Hepatocyte (in vitro differentiated cells): ENCODE measurements at regions not wholly inside any gene's neighbourhood (a gene's known extent, or its start where the extent isn't known, plus 50 kb on each side); places are given as distances from the start of the nearest gene placed in this dataset.

Experiments
- DNase-seq: peaks from one replicate; pipeline ENCODE4 v3.0.0-alpha.2; 2016; ENCODE audit warnings: low spot score
- H2AFZ ChIP-seq: fragments of 200-600 bp; sonication (generic); 2 replicates; pipeline ENCODE4 v1.6.0; 2016; ENCODE audit warnings: antibody characterized with exemption, mild to moderate bottlenecking
- H3K27ac ChIP-seq: fragments of 200-600 bp; sonication (generic); 2 replicates; pipeline ENCODE4 v1.5.1; 2016; ENCODE audit warnings: mild to moderate bottlenecking
- H3K27me3 ChIP-seq: fragments of 200-600 bp; sonication (generic); 2 replicates; pipeline ENCODE4 v1.6.1; 2016
- H3K36me3 ChIP-seq: fragments of 200-600 bp; sonication (generic); replicated peaks from 2 replicates; pipeline ENCODE4 v1.5.1; 2016; ENCODE audit warnings: low read depth; ENCODE audit not compliant: insufficient read depth
- H3K4me1 ChIP-seq: fragments of 200-600 bp; sonication (generic); 2 replicates; pipeline ENCODE4 v1.5.1; 2016; ENCODE audit warnings: mild to moderate bottlenecking, moderate library complexity; ENCODE audit not compliant: insufficient read depth
- H3K4me2 ChIP-seq: fragments of 200-600 bp; sonication (generic); 2 replicates; pipeline ENCODE4 v1.6.0; 2016
- H3K4me3 ChIP-seq: fragments of 200-600 bp; sonication (generic); 2 replicates; pipeline ENCODE4 v1.5.1; 2016; ENCODE audit warnings: mild to moderate bottlenecking
- H3K79me2 ChIP-seq: fragments of 200-600 bp; sonication (generic); 2 replicates; pipeline ENCODE4 v1.6.0; 2017; ENCODE audit warnings: mild to moderate bottlenecking
- H3K9me2 ChIP-seq: fragments of 200-600 bp; sonication (generic); replicated peaks from 2 replicates; pipeline ENCODE4 v1.6.0; 2017; ENCODE audit warnings: mild to moderate bottlenecking; ENCODE audit not compliant: insufficient read depth
- H3K9me3 ChIP-seq: fragments of 200-600 bp; sonication (generic); 2 replicates; pipeline ENCODE4 v1.5.1; 2016; ENCODE audit warnings: low read depth, mild to moderate bottlenecking
- H4K20me1 ChIP-seq: fragments of 200-600 bp; sonication (generic); 2 replicates; pipeline ENCODE4 v1.6.0; 2016; ENCODE audit warnings: mild to moderate bottlenecking; ENCODE audit not compliant: insufficient read depth, poor library complexity, severe bottlenecking
- EZH2 ChIP-seq: fragments of 200-600 bp; sonication (generic); IDR thresholded peaks from 2 replicates; pipeline ENCODE4 v1.6.1; 2016; ENCODE audit warnings: antibody characterized with exemption, mild to moderate bottlenecking, borderline replicate concordance
- EZH2phosphoT487 ChIP-seq: fragments of 200-600 bp; sonication (generic); IDR thresholded peaks from one replicate; pipeline ENCODE4 v1.6.1; 2018; ENCODE audit warnings: antibody characterized with exemption, mild to moderate bottlenecking, low read depth, moderate library complexity; ENCODE audit not compliant: unreplicated experiment, severe bottlenecking
- WGBS: methylation state at CpG from one replicate; pipeline ENCODE4 v1.1.6; 2016; ENCODE audit warnings: low lambda C conversion rate; ENCODE audit errors: missing lambda C conversion rate; 5-methylcytosine and 5-hydroxymethylcytosine counted together
- TF ChIP-seq, protein P1 (sequence below): fragments of 200-600 bp; sonication (generic); IDR thresholded peaks from 2 replicates; pipeline ENCODE4 v1.5.1; 2016; ENCODE audit warnings: antibody characterized with exemption, mild to moderate bottlenecking; ENCODE audit not compliant: poor library complexity

DNA sequence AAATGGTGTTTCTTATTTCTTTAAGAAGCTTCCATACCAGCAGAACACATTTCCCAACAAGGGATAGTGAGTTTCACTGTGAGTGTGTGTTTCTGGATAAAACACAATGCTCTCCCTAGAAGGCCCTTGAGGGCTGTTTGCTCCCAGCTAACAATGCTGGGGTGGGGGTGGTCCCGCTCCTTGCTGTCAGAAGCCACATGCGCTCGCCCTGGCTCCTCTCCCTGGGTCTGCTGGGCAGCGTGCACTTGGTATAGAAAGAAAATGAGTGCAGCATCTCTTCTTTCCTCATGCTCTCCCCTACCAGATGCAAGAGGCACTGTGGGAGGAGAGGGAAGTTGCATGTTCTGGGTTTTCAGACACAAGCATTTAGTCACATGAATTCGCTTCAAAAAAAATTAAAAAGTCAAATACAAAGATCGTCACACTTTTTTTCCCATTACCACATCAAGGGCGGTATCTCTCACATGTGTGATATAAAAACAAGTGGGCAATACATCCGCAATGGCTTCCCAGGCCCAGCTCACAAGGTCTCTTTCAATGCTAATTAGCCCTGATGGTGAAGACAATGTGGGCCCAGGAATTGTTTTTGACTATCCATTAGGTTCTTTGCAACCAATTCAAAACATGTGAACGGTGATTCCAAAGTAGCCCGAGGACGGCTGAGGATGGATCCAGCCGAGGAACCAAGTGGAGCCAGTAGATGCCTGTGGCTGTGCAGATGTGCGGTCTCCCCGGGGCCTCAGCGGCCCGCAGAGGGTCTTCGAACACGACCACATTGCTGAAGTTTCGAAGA is 603.6 kb downstream of the IRX1 start:
- Histone ChIP-seq H3K9me3 (no peaks in the 10 kb centered on the region), H3K79me2 (no peaks in the 10 kb centered on the region), H3K27me3 (peaks cover 5% of the 10 kb centered on the region), H2AFZ (no peak overlapping the region), H3K4me1 (no peaks in the 10 kb centered on the region), H3K4me3 (no peak overlapping the region), H3K36me3 (no peaks in the 10 kb centered on the region), H3K9me2 (no peaks in the 10 kb centered on the region), H4K20me1 (no peaks in the 10 kb centered on the region), H3K27ac (no peak overlapping the region), H3K4me2 (no peak overlapping the region)
- DNase-seq: no peak
- no peak for TF ChIP-seq EZH2phosphoT487
- TF ChIP-seq, protein P1, sequence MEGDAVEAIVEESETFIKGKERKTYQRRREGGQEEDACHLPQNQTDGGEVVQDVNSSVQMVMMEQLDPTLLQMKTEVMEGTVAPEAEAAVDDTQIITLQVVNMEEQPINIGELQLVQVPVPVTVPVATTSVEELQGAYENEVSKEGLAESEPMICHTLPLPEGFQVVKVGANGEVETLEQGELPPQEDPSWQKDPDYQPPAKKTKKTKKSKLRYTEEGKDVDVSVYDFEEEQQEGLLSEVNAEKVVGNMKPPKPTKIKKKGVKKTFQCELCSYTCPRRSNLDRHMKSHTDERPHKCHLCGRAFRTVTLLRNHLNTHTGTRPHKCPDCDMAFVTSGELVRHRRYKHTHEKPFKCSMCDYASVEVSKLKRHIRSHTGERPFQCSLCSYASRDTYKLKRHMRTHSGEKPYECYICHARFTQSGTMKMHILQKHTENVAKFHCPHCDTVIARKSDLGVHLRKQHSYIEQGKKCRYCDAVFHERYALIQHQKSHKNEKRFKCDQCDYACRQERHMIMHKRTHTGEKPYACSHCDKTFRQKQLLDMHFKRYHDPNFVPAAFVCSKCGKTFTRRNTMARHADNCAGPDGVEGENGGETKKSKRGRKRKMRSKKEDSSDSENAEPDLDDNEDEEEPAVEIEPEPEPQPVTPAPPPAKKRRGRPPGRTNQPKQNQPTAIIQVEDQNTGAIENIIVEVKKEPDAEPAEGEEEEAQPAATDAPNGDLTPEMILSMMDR: no peak
- no peak for TF ChIP-seq EZH2
- 66% methylated on average over 19 of the region's 19 CpGs for WGBS

DNA sequence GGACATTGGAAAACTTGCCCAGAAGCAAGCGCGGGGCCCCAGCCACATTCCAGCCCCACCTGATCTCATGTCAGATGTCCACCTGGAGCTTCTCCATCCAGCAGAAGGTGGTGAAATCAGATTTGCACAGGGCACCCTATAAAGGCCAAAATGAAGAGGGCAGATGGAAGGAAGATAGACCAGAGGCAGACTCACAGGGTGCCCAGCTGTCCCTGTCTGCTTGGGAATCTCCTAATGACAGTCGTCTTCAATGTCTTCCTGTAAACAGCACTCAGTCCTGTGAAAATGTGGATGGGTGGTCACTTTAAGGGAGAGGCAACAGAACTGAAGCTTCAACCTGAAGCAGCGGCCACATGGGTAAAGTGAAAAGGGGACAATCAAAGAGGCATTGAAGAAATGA is 607.5 kb downstream of the IRX1 start:
- Histone ChIP-seq H3K27me3 (peaks cover 5% of the 10 kb centered on the region), H3K4me1 (peaks cover 3% of the 10 kb centered on the region), H2AFZ (no peak overlapping the region), H3K9me2 (no peaks in the 10 kb centered on the region), H3K9me3 (no peaks in the 10 kb centered on the region), H3K4me2 (no peak overlapping the region), H3K36me3 (no peaks in the 10 kb centered on the region), H3K4me3 (no peak overlapping the region), H4K20me1 (no peaks in the 10 kb centered on the region), H3K79me2 (no peaks in the 10 kb centered on the region), H3K27ac (no peak overlapping the region)
- no peak for DNase-seq
- TF ChIP-seq, protein P1: no peak
- TF ChIP-seq EZH2phosphoT487: no peak
- no peak for TF ChIP-seq EZH2
- WGBS: 95% methylated on average over 4 of the region's 4 CpGs

DNA sequence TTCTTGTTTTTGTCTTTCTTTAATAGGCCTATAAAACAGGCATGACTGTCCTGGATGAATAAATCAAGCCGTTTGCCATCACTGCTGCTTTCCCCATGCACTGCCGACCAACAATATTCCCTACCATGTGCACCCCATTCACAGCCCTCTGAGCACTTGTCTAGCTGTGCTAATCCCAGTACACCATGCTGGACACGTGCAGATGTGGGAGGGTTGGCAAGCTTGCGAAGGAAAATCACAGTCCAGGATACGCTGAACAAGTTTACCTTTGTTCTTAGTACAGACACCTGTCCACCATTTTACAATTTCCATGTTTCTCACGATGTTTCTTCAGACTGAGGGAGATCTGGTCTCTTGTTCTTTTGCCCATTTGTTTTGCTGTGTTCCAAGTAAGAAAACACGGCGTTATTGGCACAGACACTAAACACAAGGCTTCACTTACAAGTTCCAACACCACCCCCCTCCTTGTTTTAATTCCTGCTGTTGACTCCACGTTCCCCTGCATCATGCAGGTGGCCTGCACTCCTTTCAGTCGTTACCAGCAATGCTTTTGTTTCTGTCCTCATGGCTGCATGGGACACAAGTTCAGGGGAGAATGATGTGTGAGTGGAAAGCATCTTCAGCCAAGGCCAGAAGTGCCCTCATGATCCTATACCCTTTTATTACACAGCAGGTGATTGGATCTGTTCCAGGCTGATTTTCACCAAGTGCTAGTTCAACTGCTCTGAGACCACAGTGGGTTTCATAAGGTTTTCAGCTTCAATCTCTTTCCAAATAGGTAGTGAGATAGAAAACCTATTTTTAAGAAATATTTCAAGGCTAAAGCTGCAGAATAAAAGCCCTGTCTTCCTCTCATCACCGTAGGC is 608.9 kb downstream of the IRX1 start:
- no peaks in the 10 kb centered on the region for H3K79me2 ChIP-seq
- TF ChIP-seq, protein P1: no peak
- TF ChIP-seq EZH2 (no peak), EZH2phosphoT487 (no peak)
- no peaks in the 10 kb centered on the region for H3K9me2 ChIP-seq
- H3K36me3 ChIP-seq: no peaks in the 10 kb centered on the region
- no peaks in the 10 kb centered on the region for H4K20me1 ChIP-seq
- peaks cover 5% of the 10 kb centered on the region for H3K27me3 ChIP-seq
- no peaks in the 10 kb centered on the region for H3K9me3 ChIP-seq
- peaks cover 3% of the 10 kb centered on the region for H3K4me1 ChIP-seq
- DNase-seq: no peak
- H2AFZ ChIP-seq: no peak overlapping the region
- H3K27ac ChIP-seq: no peak overlapping the region
- no peak overlapping the region for H3K4me2 ChIP-seq
- no peak overlapping the region for H3K4me3 ChIP-seq
- 87% methylated on average over 11 of the region's 11 CpGs for WGBS
